HepG2 (cell line): ENCODE measurements at regions not wholly inside any gene's neighbourhood (a gene's known extent, or its start where the extent isn't known, plus 50 kb on each side); places are given as distances from the start of the nearest gene placed in this dataset.

Experiments
- AKAP8 ChIP-seq: sonication (generic); formaldehyde crosslinking; IDR thresholded peaks from 2 replicates; pipeline ENCODE4 v1.5.1; 2020; ENCODE audit warnings: mild to moderate bottlenecking, missing genetic modification reagents
- CHD2 ChIP-seq: IDR thresholded peaks from 2 replicates; pipeline ENCODE4 v1.6.1; 2011; ENCODE audit warnings: low read depth, low read length, improper control_type of control experiment
- HMG20A ChIP-seq: IDR thresholded peaks from 2 replicates; pipeline ENCODE4 v1.6.1; 2016; ENCODE audit warnings: borderline replicate concordance
- MED1 ChIP-seq: sonication (generic); formaldehyde crosslinking; IDR thresholded peaks from 2 replicates; pipeline ENCODE4 v1.4.0; 2020; ENCODE audit warnings: missing genetic modification reagents
- SIN3A ChIP-seq: IDR thresholded peaks from 2 replicates; pipeline ENCODE4 v1.6.1; 2011; ENCODE audit warnings: low read depth, mild to moderate bottlenecking, control low read depth, low read length, borderline replicate concordance
- SMYD3 ChIP-seq: sonication (generic); formaldehyde crosslinking; IDR thresholded peaks from 2 replicates; pipeline ENCODE4 v1.8.1; 2023; ENCODE audit warnings: mild to moderate bottlenecking, missing genetic modification reagents
- SOX5 ChIP-seq: IDR thresholded peaks from 2 replicates; pipeline ENCODE4 v1.6.1; 2016; ENCODE audit warnings: borderline replicate concordance
- TEF ChIP-seq: sonication (generic); formaldehyde crosslinking; IDR thresholded peaks from 2 replicates; pipeline ENCODE4 v1.5.0; 2020; ENCODE audit warnings: missing genetic modification reagents
- USF2 ChIP-seq, 2 experiments: sonication (generic) in 1 of 2; formaldehyde crosslinking in 1 of 2; IDR thresholded peaks; 2 replicates each; pipeline versions ENCODE4 v1.5.1 to v1.6.1; 2011 to 2020; ENCODE audit warnings: borderline replicate concordance in 1 of 2, low read depth in 1 of 2, low read length in 1 of 2, mild to moderate bottlenecking in 1 of 2, missing genetic modification reagents in 1 of 2, moderate library complexity in 1 of 2
- XBP1 ChIP-seq: sonication (generic); formaldehyde crosslinking; IDR thresholded peaks from 2 replicates; pipeline ENCODE4 v1.5.0; 2020; ENCODE audit warnings: missing genetic modification reagents
- ZFP36L1 ChIP-seq: sonication (generic); formaldehyde crosslinking; IDR thresholded peaks from 2 replicates; pipeline ENCODE4 v1.8.0; 2022; ENCODE audit warnings: mild to moderate bottlenecking, missing genetic modification reagents, moderate library complexity
- ZFP82 ChIP-seq: sonication (generic); formaldehyde crosslinking; IDR thresholded peaks from 2 replicates; pipeline ENCODE4 v1.5.1; 2020; ENCODE audit warnings: mild to moderate bottlenecking, missing genetic modification reagents, borderline replicate concordance
- ZNF124 ChIP-seq: sonication (generic); formaldehyde crosslinking; IDR thresholded peaks from 2 replicates; pipeline ENCODE4 v1.4.0; 2020; ENCODE audit warnings: missing genetic modification reagents
- ZNF232 ChIP-seq: sonication (generic); formaldehyde crosslinking; IDR thresholded peaks from 2 replicates; pipeline ENCODE4 v1.4.0; 2020; ENCODE audit warnings: missing genetic modification reagents, borderline replicate concordance
- ZNF235 ChIP-seq: sonication (generic); formaldehyde crosslinking; IDR thresholded peaks from 2 replicates; pipeline ENCODE4 v1.8.1; 2023; ENCODE audit warnings: mild to moderate bottlenecking, missing genetic modification reagents, borderline replicate concordance
- ZNF318 ChIP-seq: sonication (generic); formaldehyde crosslinking; IDR thresholded peaks from 2 replicates; pipeline ENCODE4 v1.4.0; 2020; ENCODE audit warnings: mild to moderate bottlenecking, missing genetic modification reagents
- ZNF496 ChIP-seq: sonication (generic); formaldehyde crosslinking; IDR thresholded peaks from 2 replicates; pipeline ENCODE4 v1.8.1; 2023; ENCODE audit warnings: mild to moderate bottlenecking, moderate library complexity, missing genetic modification reagents; ENCODE audit not compliant: insufficient replicate concordance
- ZNF792 ChIP-seq: IDR thresholded peaks from 2 replicates; pipeline ENCODE4 v1.6.1; 2016
- ZSCAN9 ChIP-seq: IDR thresholded peaks from 2 replicates; pipeline ENCODE4 v1.6.1; 2016; ENCODE audit warnings: borderline replicate concordance

- TF ChIP-seq ZNF318 (CRISPR knock-in tag) (no peak), ZFP36L1 (CRISPR knock-in tag) (no peak), ZNF496 (no peak), SMYD3 (CRISPR knock-in tag) (no peak), ZNF124 (CRISPR knock-in tag) (no peak), ZNF792 (CRISPR knock-in tag) (peak; percentile 53; the same call in 1 of the 2 replicates), SOX5 (CRISPR knock-in tag) (peak; percentile 88), TEF (no peak), ZNF235 (CRISPR knock-in tag) (no peak), CHD2 (no peak), MED1 (CRISPR knock-in tag) (peak; percentile 62), AKAP8 (CRISPR knock-in tag) (0 out of 2 replicates have a peak, but pooled peaks have one; percentile 75), XBP1 (CRISPR knock-in tag) (no peak), SIN3A (no peak), USF2 (IDR thresholded peaks at IDR 0.05; ENCODE audit: low read depth, low read length) (no peak), USF2 (CRISPR knock-in tag; IDR thresholded peaks at IDR 0.05; ENCODE audit: borderline replicate concordance) (no peak), ZFP82 (no peak), ZSCAN9 (CRISPR knock-in tag) (no peak), ZNF232 (no peak), HMG20A (no peak; the same call in 1 of the 2 replicates)
Measured at GRCh38 chr7:372932-373791, 83.2 kb downstream of the FOXL3 start (continued).
